HG03066 (cell line): ENCODE measurements at regions not wholly inside any gene's neighbourhood (a gene's known extent, or its start where the extent isn't known, plus 50 kb on each side); places are given as distances from the start of the nearest gene placed in this dataset.
"Not testable (repeated sequence)": the region's sequence is repeated elsewhere in the genome, so short reads cannot be mapped to it uniquely, and the experiment has no call there.

ENCODE experiments used
- ATAC-seq: cut with Tn5 transposase; IDR thresholded peaks from one replicate; pipeline ENCODE4 v1.9.1; 2021; ENCODE audit warnings: low read depth; ENCODE audit not compliant: unreplicated experiment

DNA sequence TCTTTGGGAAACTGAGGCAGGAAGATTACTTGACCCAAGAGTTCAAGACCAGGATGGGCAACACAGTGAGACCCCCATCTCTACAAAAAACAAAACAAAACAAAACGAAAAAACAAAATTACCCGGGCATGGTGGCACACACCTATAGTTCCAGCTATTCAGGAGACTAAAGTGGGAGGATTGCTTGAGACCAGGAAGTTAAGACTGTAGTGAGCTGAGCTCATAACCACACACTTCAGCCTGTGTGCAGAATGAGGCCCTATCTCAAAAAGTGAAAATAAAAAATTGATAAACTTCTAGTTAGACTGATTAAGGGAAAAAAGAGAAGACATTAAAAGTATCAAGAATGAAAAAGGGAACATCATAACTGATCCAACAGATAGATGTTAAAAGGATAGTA lies 154.0 kb downstream of the RHOU start:
- no peak for ATAC-seq

DNA sequence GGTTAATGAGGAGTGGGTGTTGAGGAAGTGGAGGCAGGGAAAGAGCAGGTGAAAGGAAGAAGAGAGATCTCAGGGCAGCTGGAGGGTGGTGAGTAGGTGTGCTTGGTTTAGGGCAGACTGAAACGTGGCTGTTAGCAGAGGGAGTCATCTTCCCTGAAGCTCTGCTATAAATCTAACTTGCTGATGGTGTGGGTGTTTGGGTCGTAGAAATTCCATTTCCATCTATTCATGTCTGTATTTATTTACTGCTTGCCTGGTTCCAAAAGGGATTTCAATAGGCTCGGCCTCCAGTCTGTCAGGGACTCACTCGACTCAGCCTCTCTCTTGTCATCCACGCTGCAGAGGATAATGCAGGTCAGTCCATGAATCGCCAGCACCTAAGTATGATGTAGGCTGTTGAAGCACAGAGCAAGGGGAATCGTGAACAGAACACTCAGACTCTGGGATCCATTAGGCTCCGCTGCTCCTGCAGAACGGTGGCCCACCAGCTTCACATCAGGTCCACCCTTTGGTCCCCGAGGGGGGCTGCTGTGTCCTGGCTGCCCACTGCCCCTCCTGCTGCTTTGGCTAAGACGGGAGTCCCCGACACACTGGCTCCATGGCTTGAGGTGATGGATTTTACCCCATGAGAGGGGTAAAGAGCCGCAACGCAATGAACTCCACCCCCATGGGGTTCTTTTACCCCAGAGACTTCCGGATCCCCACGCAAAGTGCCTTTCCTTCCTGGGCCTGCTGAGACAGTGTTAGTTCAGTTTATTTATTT lies 156.2 kb downstream of the RHOU start:
- no peak for ATAC-seq

DNA sequence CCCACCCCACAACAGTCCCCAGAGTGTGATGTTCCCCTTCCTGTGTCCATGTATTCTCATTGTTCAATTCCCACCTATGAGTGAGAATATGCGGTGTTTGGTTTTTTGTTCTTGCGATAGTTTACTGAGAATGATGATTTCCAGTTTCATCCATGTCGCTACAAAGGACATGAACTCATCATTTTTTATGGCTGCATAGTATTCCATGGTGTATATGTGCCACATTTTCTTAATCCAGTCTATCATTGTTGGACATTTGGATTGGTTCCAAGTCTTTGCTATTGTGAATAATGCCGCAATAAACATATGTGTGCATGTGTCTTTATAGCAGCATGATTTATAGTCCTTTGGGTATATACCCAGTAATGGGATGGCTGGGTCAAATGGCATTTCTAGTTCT lies 156.9 kb downstream of the RHOU start:
- ATAC-seq: not testable (repeated sequence)

DNA sequence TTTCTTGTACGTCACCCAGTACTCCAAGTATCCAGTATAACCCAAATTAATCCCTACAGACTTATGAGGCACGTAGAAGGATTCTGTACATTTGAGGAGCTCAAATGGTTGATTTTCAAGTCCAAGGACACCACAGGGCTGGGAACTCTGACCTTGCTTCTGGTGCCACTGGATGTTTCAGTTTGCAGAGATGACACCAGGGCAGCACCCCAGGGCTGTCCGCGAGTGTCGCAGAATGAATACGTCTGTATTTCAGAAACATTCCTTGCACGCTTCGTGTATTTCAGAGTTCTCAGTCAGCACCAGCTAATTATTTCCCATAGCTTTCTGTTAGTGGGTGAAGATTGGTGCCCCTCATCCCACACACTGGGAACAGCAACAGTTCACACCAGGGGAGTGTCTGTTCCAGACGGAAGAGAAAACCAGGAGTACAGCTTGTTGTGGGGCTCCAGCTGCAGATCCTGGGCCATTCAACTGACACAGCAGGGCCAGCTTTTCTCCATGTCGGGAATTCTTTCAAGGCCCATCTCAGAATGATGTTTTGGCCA lies 159.2 kb downstream of the RHOU start:
- ATAC-seq: no peak

DNA sequence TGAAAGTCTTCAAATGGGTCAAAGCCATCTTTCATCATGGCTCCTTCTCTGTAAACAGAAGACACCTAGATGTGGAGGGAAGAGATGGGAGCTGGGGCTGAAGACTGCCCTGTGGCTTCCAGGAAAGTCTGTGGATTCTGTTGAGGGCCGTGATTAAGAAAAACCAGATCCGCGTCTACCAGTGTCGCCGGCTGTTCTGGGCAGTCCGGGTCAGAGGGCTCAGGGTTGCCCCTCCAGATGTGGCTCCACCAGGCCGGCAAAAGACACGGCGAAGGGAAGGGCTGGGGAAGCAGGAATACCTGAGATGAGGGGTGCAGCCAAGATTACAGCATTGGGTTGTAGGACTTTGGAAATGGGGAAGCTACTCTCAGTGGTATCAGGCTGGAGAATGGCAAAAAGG lies 162.6 kb downstream of the RHOU start:
- ATAC-seq: no peak

DNA sequence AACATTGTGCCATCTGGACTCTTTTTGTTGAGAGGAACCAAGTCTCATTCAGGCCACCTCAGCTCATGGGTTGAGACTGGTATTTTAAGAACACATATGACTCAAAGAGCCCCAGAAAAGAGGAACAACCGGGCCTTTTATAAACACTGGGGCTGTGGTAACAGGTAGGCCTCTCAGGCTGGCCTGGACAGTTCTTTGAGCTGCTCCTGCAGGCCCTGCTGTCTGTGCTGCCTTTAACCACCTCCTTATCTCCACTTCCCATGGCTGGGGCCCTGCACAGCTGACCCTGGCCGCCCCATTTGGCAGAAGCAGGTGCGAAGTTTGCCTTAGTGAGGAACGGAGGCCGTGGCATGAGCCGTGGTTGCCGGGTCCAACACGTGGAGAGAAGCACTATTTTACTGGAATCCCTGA lies 163.3 kb downstream of the RHOU start:
- ATAC-seq: peak; percentile 72

DNA sequence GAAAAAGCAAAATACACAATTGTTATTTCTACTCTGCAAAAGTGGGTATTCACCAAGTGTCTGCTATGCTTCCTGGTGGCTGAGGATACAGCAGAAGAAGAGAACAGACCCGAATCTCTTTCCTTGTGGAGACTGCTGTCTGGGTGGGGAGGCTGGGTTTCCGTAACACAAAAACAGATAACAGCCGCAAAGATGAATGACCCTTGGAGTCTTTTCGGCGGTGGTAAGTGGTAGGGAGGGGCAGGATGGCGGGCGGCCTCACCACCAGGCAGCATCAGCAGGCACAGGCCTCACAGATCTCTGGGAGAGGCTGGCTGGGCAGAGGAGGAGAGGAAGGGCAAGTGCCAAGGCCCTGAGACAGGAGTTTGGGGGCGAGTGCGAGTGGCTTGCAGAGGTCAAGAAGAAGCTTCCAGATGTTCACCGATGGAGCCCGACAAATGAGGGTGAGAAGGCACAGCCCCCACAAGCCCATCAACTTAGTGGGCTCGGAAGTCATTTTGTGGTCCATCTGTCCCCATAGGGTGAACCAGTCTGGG lies 164.2 kb downstream of the RHOU start:
- no peak for ATAC-seq

DNA sequence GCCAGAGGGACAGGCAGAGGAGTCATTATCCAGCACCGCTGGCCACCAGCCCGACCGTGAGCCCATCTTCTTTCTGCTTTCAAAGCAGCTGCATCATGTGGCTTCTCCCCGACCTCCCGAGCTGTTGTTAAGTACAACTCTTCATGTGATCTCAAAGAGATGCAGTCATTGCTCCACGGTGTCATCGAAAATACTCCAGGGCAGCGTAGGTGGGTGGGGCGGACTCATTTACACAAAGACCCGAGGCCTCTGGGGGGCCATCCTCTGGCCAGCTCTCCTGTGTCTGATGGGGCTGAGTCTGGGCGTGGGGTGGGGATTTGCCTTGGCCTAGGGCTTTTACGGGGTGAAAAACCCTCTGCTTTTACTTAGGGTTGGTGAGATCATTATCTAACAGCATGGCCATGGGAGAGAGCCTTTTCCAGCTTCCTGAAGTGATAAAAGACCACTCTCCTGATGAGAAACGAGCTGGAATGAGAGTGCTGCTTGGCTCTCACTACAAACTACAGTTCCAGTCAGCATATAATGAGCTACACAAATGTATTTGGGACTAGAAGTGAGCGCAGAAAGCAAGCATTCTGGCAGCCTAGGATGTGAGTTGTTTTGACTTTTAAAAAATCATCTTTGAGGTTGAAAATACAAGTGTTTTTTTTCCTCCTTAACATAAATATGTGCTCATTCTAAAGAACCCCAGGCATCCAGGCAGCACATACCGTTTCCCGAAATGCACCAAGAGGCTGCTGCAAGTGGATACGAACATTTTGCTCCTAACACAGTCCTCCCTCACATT lies 165.0 kb downstream of the RHOU start:
- no peak for ATAC-seq

DNA sequence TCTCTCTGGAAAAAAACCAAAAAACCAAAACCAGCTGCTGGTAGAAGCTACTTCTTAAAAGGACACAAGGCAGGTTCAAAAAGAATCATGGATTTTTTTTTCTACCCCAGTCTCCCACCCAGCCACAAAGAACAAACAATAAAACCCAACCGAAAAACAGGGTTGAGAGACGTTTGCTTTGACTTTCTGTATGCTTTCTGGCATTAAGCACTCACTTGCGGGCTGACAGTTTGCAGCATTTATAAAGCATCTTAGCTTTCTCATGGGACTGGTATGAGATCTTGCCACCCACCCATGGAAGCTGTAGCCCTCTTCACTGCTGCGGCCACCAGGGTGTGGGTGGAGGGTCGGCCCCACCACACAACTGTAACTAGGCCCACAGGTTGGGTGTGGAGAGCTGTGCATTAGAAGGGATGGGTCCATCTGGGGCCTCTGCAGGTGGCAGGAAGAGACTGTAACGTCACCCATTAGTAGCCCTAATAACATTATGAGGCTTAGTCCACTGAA lies 165.7 kb downstream of the RHOU start:
- ATAC-seq: no peak

DNA sequence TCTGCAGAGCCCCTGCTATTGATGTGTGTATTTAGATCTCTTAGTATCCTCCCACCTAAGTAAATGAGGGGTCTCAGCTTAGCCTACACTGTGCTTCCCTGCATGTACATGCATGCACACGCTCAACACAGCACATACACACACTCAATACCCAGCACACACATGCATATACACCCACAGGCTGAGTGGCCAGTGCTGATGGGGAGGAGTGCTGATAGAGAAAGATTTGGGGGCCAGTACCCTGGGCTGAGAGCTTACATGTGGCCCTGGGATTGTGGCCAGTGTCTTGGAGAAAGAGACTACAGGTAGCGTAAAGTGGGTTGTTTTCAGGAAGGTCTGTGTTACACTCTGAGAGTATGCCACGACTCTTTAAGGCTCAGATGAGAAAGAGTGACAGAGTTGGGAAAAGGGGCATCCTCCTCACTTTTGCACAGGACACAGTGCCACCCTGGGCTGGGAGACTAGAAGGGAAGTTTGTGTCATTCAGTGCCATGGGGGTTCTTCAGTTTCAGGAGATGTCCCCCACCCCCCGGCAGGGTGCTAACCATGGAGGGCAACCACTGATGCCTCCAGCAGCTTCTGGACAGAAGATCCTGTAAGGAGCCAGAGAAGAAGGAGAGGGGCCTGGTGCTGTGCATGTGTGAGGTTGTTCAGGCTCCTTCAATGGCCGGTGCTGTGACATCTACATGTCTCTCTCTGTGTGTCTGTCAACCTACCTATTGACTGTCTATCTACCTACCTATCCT lies 166.8 kb downstream of the RHOU start:
- ATAC-seq: no peak

DNA sequence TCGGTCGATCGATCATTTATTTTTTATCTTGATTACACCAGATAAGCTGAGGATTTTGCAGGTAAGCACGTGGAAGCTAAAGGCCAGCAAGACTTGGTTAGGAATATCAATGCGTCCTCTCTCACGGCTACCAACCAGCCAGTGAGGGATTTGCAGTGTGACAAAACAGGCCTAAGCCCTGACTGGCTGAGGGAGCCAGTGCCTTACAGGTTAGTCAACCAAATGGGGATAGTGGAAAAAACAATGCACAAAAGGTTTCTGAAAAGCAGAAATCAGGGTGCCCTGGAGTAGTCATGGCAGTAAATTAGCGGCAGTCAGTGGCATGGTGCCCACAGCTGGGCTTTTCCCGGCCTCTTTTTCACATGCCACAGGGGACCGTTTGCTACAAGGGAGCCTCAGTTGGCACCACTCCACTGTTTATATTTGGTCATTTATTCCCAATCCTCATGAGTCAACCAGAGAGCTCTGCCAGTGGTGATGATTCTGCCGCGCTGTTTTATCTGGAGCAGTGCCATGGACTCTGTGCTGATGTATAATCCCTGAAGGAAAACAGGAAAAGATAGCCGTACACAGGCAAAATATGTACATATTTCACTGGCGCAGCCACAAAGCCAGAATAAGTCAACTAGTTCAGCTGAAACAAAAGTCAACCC lies 167.6 kb downstream of the RHOU start:
- no peak for ATAC-seq

DNA sequence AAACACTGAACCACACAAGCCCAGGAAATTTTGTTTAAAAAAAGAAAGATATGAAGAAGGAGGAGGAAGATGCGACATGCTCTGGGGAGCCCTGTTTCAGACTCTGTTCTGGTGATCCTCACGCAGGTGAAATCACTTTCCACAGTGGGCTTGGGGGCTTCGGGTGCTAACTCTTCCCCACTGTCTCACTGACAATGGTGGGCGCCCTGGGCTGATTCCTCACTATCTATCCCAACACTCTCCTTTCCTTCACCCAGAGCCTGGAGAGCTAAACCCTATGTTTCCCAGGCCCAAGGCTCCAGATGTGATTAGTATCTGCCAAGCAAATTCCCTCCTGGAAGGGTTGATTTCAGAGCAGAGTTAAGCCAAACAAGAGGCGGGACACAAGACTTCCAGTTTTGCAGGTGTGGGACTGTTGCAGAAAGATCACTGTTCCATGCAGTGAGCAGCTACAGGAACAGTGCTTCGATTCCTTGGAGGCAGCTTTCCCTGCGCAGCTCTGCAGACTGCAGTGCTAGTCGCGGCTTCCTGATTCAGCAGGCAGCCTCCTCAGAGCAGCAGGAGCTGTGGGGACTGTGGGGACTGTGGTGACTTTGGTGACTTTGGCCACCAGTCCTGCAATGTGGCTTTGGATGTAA lies 168.3 kb downstream of the RHOU start:
- ATAC-seq: no peak

DNA sequence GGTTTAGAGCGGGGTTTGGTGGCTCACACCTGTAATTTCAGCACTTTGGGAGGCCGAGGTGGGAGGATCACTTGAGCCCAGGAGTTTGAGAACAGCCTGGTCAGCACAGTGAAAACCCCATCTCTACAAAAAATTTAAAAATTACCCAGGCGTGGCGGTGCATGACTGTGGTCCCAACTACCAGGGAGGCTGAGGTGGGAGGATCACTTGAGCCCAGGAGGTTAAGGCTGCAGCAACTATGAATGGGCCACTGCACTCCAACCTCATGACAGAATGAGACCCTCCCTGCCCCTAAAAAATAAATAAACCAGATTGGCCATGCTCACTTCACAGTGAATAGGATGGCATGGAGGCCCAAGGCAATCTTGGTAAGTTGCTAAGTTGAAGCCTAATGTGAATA lies 168.9 kb downstream of the RHOU start:
- no peak for ATAC-seq

DNA sequence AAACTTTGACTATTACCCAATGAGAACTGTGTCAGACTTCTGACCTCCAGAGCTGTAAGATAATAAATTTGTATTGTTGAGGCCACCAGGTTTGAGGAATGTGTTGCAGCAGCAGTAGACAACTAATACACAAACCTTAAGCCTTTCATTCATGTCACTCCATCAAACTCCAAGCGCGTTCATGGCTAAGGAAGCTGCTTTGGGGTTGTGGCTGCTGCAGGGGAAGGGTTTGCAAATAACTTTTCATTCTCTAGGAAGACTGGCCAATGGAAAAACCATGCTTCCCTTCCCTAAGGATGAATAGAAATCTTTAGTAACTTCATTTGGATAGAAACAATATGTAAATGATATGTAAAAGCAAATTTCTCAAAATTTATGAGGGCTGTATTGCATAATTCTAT lies 170.4 kb downstream of the RHOU start:
- no peak for ATAC-seq

DNA sequence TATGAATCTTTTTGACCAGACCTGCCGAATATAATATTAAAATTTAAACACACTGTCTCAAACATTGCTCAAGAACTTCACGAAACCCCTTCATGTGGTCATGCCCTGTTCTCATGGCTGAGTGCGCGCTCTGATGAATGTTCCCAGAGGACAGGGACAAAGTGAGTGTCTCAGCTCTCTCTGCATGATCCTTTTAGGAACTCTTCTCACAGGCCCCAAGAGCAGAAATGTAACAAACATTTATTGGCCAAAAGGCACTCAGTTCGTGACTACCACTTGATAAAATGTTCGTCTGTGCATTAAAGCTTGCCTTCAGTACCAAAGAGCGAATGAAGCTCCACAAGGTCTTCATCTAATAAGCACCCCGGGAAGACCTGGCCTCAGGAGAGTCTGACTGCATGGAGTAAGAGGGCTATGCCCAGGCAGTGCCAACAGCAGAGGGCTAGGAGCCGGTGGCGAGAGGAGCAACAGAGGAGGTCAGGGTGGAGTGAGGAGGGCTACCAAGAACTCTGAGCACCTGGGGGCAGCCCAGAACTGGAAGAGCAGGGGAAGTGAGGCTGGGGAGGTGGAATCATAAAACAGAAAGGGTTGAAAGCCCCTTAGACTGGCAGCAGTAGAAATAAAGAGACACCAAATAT lies 171.1 kb downstream of the RHOU start:
- no peak for ATAC-seq

DNA sequence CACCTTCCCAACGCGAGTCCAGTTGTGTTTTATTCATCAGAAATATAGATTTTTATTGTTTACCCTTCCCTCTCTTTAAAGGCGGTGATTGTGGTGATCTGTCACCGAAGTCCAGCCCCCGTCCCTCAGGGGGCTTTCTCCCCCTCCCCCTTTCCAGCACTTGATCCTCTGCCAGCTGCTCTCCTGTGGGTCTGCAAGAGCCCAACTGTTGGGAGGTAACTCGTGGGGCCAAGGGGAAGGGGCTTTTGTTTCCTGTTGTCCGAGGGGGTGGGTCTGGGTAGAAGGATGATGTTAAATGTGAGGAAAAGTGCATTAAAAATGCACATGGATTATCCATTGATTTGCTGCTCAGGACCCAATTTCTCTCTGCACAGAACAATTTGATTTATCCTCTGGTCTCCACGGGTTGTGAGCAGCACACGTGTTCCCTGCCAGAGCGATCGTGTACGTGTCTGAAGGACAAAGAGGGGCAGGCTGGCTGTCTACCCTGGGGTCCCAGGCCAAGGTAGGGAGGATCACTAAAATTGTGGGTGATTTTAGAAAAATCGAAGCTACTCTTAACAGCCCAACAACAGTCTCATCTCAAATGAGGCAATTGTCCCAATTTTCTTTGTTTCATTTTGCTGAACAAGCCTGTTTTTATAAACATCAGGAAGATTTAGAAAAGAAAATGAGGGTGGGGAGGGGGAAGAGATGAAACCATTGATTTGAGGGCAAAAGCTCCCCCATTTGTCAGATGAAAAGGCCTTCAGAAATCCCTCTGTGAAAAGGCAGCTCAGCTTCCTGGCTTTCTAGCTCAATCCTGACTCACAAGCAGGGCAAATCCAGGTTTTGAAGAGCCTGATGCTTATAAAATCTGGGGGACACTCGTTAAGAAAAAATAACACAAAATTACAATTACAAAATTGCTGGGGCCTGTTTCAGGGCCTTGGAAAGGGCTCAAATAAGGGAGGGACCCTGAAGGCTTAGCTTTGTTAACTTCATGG lies 176.2 kb downstream of the RHOU start:
- no peak for ATAC-seq

DNA sequence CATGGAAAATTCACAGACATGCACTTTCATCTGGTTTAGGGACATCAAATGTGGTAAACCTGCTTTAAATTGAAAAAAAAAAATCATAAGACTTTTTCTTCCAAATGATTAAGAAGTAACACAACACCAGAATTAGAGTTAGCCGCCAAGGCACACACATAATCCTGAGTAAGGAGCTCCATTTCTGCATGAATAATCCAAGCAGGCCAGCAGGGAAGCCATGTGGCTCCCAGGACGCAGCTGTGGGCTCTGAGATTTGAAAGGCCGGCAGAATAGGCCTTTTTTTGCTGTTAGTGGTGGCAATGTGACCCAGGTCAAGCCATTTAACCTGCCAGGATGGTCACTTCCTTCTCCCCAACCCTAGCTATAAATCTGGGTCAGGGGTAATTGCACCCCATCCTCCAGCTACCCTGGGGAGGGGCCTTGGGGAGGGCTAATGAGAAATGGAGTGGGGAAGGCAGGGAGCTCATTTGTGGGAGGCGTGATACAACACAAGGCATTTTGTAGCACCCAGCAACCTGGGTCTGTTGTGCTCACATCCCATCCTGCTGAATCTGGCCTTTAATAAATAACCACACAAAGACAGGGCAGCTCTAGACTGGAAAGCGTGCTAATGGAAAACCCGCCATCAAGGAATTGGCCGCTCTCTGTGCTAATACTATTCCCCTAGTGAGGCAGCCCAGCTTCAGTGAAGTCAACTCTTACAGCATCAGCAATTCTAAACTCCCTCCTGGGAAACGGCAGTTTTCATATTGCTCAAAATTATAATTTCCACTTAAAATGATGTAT lies 178.5 kb downstream of the RHOU start:
- no peak for ATAC-seq
